ENCODE measurements at regions not wholly inside any gene's neighbourhood (a gene's known extent, or its start where the extent isn't known, plus 50 kb on each side); places are given as distances from the start of the nearest gene placed in this dataset.

DNA sequence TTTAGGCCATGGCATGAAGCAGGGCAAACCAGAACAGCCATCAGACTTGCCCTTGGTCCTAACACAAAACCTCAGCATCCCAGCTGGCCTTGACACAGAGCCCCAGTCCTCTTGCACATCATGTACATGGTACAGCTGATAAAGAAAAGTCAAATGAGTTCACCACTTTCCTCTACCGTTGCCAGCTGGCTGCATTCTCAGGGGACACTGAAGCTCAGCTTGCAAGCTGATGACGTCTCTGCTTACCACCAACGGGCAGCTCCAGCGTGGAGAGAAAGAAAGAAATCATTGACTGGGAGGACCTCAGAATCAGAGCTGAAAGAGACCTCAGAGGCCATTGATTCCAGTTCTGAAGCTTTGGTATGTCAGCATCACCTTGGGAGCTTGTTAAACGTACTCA is 80.7 kb upstream of the CES5A start:
- Mint-ChIP-seq H3K4me3 (no peak overlapping the region), H3K9me3 (peaks cover 2% of the 10 kb centered on the region), H3K4me1 (no peaks in the 10 kb centered on the region), H3K27me3 (peaks cover 16% of the 10 kb centered on the region), H3K36me3 (no peaks in the 10 kb centered on the region), H3K27ac (no peak overlapping the region)
- no peak for DNase-seq

DNA sequence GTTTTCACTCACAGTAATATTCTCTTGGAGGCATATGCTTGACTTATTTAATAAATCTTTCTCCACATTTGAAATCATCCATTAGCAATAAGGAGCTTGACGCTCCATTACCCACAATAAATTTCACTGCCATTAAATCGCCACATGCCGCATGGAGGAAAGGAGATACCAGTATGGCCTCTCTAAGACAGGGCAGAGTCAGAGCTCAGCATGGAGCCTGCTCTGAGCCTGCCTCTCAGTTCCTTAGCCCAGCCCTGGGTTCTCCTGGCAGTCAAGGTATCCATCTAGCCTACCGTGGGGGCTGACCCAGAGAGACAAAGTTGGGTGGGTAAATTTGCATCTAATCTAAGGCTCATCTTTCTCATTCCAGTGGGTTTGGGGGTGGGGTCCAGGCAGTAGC is 80.3 kb upstream of the CES5A start:
- H3K4me3 Mint-ChIP-seq = no peak overlapping the region
- no peak for DNase-seq
- H3K4me1 Mint-ChIP-seq = no peaks in the 10 kb centered on the region
- peaks cover 3% of the 10 kb centered on the region for H3K9me3 Mint-ChIP-seq
- H3K27me3 Mint-ChIP-seq = peaks cover 18% of the 10 kb centered on the region
- no peaks in the 10 kb centered on the region for H3K36me3 Mint-ChIP-seq
- no peak overlapping the region for H3K27ac Mint-ChIP-seq

DNA sequence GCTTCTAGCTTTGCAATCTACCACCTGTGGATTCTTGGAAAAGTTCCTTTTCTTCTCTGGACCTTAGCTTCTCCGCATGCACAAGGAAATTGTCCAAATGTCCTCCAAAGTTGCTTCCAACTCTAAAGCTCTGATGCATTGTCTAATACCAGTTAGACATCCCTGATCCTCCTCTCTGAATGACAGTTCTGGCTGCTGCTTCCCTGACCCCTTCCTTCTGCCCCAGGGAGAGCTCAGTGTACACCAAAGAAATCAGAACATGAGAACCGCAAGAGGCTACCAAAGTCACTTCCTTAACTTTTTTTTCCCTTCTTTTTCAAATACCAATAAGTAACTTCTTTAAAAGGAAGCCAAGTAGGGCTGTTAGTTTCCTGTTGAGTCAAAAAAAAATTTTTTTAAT is 79.7 kb upstream of the CES5A start:
- Mint-ChIP-seq H3K4me3 (no peak overlapping the region), H3K27ac (no peak overlapping the region)

DNA sequence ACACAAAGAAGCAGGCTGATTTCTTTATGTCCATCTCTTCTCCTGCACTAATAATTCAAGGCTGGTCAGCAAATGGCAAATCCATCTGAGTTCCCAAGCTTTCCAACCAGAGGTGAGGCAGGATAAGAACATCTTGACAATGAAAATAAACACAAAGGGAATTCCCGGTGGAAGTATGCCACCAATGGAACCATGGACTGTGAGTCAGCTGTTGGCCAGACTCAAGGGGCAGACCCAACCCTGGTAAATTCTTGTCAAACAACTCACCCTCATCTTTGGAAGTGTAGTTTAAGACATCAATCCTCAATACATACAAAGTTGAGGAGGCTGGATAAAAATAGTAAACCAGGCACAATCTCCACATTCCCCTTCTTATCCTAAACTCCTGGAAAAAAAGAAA is 74.3 kb upstream of the CES5A start:
- Mint-ChIP-seq H3K9me3 (peaks cover 2% of the 10 kb centered on the region), H3K27me3 (peaks cover 43% of the 10 kb centered on the region), H3K36me3 (no peaks in the 10 kb centered on the region), H3K4me1 (no peaks in the 10 kb centered on the region), H3K4me3 (no peak overlapping the region), H3K27ac (no peak overlapping the region)
- DNase-seq = no peak

More for the DNA sequence above, 79.7 kb upstream of the CES5A start:
- Mint-ChIP-seq H3K9me3 (peaks cover 5% of the 10 kb centered on the region), H3K36me3 (no peaks in the 10 kb centered on the region), H3K27me3 (peaks cover 21% of the 10 kb centered on the region), H3K4me1 (no peaks in the 10 kb centered on the region)
- DNase-seq = no peak

DNA sequence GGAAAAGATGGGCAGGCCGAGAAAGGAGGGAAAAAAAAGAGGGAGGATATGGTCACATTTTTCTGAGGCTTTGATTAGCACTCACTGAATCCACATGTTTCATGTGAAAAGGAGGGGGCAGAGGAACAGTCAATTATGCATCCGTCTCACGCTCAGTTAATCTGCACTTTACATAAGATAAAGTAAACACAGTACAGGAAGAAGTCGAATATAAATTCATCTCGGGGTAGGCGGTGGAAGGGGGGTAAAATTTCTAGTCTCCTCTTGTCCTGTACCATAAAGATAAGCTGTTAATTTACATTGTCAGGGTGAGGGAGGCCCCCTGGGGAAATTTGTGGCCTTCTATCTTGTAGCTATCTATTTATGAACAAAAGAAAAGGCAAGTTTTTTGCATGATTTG is 73.1 kb upstream of the CES5A start:
- H3K27ac Mint-ChIP-seq = no peak overlapping the region
- H3K9me3 Mint-ChIP-seq = peaks cover 2% of the 10 kb centered on the region
- peaks cover 45% of the 10 kb centered on the region for H3K27me3 Mint-ChIP-seq
- no peak for DNase-seq
- H3K36me3 Mint-ChIP-seq = no peaks in the 10 kb centered on the region
- no peaks in the 10 kb centered on the region for H3K4me1 Mint-ChIP-seq
- H3K4me3 Mint-ChIP-seq = no peak overlapping the region

DNA sequence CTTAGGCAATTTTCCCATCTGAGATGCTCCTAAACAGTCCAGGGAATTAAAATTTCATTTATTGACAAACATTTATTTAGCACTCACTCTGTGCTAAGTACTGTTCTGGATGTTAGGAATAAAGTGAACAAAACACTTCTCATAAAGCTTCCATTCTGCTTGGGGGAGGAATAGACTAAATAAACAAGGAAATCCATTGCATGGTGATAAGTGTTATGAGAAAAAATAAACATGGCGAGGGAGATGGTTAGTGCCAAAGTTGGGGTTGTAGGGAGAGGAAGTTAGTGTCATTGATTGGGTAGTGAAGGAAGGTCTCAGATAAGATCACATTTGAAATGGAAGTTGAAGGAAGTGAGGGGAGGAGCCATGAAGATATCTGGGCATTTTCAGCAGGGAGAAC is 72.2 kb upstream of the CES5A start:
- Mint-ChIP-seq H3K4me3 (no peak overlapping the region), H3K4me1 (no peaks in the 10 kb centered on the region), H3K36me3 (no peaks in the 10 kb centered on the region), H3K9me3 (peaks cover 2% of the 10 kb centered on the region), H3K27ac (no peak overlapping the region), H3K27me3 (peaks cover 45% of the 10 kb centered on the region)
- no peak for DNase-seq

DNA sequence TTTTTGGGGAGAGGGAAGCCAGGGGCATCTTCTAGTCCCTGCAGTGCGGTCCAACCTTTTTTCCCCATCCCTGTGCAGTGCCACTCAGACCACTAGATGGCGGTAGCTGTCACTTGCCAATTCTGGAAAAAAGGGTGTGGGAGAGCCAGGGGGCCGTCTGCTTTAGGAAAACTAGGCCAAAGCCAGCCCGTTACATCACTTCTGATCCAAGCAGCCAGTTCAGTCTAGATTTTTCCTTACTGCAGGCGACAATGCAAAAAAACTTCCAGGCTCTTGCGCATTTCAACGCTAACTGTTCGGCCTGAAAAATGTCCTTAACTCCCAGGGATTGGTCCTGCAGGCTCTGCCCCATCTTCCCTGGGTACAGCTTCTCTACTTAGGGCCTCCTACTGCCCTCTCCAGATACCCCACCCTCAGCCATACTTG is 69.2 kb upstream of the CES5A start:
- H3K36me3 Mint-ChIP-seq = no peaks in the 10 kb centered on the region
- H3K4me3 Mint-ChIP-seq = no peak overlapping the region
- H3K4me1 Mint-ChIP-seq = no peaks in the 10 kb centered on the region
- no peaks in the 10 kb centered on the region for H3K9me3 Mint-ChIP-seq
- no peak overlapping the region for H3K27ac Mint-ChIP-seq
- peak; percentile 20 for DNase-seq
- H3K27me3 Mint-ChIP-seq = peaks cover 43% of the 10 kb centered on the region

DNA sequence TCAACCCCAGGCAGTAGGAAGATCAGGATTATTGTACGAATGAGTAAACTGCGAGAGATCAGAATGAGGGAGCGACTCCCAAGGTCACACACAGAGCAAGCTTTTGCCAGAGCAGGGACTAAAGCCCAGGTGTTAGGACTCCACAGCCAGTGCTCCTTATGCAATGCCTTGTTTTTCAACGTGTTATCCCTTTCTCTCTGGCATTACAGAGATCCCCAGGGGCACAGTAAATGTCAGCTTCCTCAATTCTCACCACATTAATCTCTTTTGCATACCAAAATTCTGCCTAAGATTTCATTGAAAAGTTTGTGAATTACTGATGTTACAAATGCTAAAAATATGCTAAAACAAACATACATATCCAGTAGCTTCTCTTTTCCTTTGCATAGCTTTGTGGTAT is 68.1 kb upstream of the CES5A start:
- DNase-seq = no peak
- H3K9me3 Mint-ChIP-seq = no peaks in the 10 kb centered on the region
- no peak overlapping the region for H3K4me3 Mint-ChIP-seq
- no peaks in the 10 kb centered on the region for H3K4me1 Mint-ChIP-seq
- no peaks in the 10 kb centered on the region for H3K36me3 Mint-ChIP-seq
- peaks cover 41% of the 10 kb centered on the region for H3K27me3 Mint-ChIP-seq
- no peak overlapping the region for H3K27ac Mint-ChIP-seq

DNA sequence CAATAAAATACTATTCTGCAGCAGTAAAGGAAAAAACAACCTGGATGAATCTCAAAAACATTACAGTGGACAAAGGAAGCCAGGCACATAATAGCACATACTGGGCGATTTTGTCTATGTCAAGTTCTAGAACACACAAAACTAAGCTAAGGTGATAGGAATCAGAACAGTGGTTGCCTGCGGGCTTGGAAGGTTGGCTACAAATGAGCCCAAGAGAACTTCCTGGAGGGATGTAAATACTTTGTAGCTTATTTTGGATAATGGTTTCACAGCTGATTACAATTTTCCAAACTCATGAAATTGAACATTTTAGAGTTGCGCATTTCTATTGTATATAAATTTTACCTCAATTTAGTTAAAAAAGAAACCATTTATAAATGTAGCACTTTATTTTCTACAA is 67.6 kb upstream of the CES5A start:
- Mint-ChIP-seq H3K9me3 (no peaks in the 10 kb centered on the region), H3K27ac (no peak overlapping the region)

DNA sequence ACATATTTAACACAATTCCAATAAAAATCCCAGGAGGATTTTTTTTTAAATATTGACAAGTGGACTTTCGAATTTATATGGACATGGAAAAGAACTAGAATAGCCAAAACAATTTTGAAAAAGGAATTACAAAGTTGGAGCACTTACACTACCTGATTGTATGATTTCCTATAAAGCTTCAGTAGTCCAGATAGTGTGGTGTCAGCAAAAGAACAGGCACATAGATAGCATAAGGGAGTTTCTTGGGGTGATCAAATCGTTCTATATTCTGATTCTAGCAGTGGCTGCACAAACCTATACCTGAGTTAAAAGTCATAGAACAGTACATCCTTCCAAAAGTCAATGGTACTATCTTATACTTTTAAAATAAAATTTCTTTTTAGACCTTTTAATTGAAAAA is 66.4 kb upstream of the CES5A start:
- Mint-ChIP-seq H3K27ac (no peak overlapping the region), H3K4me3 (no peak overlapping the region), H3K27me3 (peaks cover 41% of the 10 kb centered on the region), H3K9me3 (no peaks in the 10 kb centered on the region), H3K36me3 (no peaks in the 10 kb centered on the region), H3K4me1 (no peaks in the 10 kb centered on the region)
- no peak for DNase-seq

More for the DNA sequence above, 67.6 kb upstream of the CES5A start:
- H3K27me3 Mint-ChIP-seq = peaks cover 40% of the 10 kb centered on the region
- no peak overlapping the region for H3K4me3 Mint-ChIP-seq
- DNase-seq = no peak
- H3K36me3 Mint-ChIP-seq = no peaks in the 10 kb centered on the region
- no peaks in the 10 kb centered on the region for H3K4me1 Mint-ChIP-seq

DNA sequence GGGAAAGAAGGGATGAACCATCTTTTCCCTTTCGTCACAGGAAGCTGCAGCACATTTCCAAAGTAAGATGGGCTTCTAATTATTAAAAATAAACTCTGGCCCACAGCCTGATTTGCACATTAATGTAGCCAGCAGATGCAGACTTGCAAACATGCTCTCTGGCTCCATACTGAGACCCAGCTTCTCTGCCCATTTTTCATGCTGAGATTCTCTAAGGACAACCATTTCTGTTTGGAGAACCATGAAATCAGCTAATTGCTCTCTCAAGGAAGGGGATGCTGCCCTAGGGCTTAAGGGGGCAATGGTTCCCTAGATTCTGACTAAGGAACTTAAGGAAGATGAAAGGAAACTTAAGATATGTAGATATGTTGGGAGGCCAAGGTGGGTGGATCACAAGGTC is 63.0 kb upstream of the CES5A start:
- Mint-ChIP-seq H3K27me3 (peaks cover 28% of the 10 kb centered on the region), H3K4me1 (no peaks in the 10 kb centered on the region), H3K9me3 (no peaks in the 10 kb centered on the region), H3K36me3 (no peaks in the 10 kb centered on the region), H3K4me3 (no peak overlapping the region), H3K27ac (no peak overlapping the region)
- no peak for DNase-seq

DNA sequence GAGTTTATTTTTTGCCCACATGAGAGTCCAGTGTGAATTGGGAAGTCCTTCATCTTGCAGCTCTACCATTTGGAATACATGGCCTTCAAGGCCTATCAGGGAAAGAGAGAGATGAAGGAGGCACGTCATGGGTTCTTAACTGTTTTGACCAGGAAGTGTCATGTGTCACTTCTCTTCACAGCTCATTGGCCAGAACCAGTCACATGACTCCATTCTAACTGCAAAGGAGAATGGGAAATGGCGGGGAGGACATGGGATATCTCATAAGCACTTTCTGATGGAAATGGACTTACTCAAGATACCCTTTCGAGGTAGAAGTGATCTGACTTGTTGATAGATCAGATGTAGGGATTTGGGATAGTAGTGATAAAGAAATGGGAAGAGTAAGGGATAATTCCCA is 57.9 kb upstream of the CES5A start:
- H3K4me1 Mint-ChIP-seq = no peaks in the 10 kb centered on the region
- H3K36me3 Mint-ChIP-seq = no peaks in the 10 kb centered on the region
- DNase-seq = no peak
- no peak overlapping the region for H3K4me3 Mint-ChIP-seq
- no peak overlapping the region for H3K27ac Mint-ChIP-seq
- H3K27me3 Mint-ChIP-seq = peaks cover 12% of the 10 kb centered on the region
- H3K9me3 Mint-ChIP-seq = no peaks in the 10 kb centered on the region

DNA sequence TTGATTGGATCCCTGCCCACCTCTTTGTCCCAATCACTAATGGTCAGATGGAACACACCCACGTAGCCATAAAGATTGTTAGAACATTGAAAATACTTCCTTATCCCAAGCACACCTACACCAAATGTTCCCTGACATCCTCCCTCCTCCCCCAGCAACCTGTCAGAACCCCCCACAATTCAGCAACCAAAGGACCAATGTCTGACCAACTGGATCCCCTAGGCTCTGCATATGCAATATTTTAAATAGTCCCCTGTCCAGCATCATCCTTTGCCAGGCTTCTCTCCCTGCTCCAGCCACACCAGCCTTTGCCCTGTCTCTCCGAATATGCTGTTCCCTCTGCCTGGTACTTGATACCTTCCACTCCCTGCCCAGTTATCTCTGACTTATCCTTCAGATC is 54.9 kb upstream of the CES5A start:
- Mint-ChIP-seq H3K27ac (no peak overlapping the region), H3K27me3 (peaks cover 13% of the 10 kb centered on the region), H3K4me1 (no peaks in the 10 kb centered on the region), H3K36me3 (no peaks in the 10 kb centered on the region), H3K4me3 (no peak overlapping the region), H3K9me3 (no peaks in the 10 kb centered on the region)
- no peak for DNase-seq

DNA sequence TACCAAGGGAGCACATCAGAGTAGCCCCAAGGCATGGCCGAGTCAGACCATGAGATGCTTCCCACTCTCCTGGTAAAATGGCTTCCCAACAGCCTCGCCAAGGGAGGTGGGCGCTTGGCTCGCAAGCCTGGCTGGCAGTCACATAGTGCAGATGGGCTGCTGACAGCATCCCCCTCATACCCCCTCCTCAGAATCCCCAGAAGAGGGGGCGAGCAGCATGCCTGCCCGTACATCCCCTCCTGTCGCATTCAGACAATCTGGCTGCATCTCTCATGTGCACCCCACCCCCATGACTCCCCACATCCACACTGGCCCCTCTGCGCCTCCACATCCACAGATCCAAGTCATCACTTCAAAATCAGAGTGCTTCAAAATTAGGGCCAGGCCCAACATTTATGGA is 54.0 kb upstream of the CES5A start:
- Mint-ChIP-seq H3K27ac (no peak overlapping the region), H3K36me3 (no peaks in the 10 kb centered on the region), H3K4me1 (no peaks in the 10 kb centered on the region), H3K4me3 (no peak overlapping the region), H3K27me3 (peaks cover 16% of the 10 kb centered on the region), H3K9me3 (no peaks in the 10 kb centered on the region)
- no peak for DNase-seq

DNA sequence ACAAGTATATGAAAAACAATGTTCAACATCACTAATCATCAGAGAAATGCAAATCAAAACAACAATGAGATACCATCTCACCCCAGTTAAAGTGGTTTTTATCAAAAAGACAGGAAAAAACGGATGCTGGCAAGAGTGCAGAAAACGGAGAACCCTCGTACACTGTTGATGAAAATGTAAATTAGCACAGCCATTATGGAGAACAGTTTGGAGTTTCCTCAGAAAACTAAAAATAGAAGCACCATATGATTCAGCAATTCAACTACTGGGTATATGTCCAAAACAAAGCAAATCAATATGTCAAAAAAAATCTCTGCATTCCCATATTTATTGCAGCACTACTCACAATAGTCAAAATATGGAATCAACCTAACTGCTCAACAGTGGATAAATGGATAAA is 50.1 kb upstream of the CES5A start:
- no peaks in the 10 kb centered on the region for H3K36me3 Mint-ChIP-seq
- no peaks in the 10 kb centered on the region for H3K4me1 Mint-ChIP-seq
- no peak for DNase-seq
- peaks cover 5% of the 10 kb centered on the region for H3K9me3 Mint-ChIP-seq
- no peak overlapping the region for H3K4me3 Mint-ChIP-seq
- H3K27ac Mint-ChIP-seq = no peak overlapping the region
- H3K27me3 Mint-ChIP-seq = peaks cover 51% of the 10 kb centered on the region

Measured in activated naive CD8-positive, alpha-beta T cell treated with anti-CD3 and anti-CD28 coated beads for 36 hours (primary cell).